ENCODE measurements at regions not wholly inside any gene's neighbourhood (a gene's known extent, or its start where the extent isn't known, plus 50 kb on each side); places are given as distances from the start of the nearest gene placed in this dataset.
A peak's percentile ranks its signal among the peaks of the same experiment; 100 is the strongest.
"Not testable (repeated sequence)": the region's sequence is repeated elsewhere in the genome, so short reads cannot be mapped to it uniquely, and the experiment has no call there.

GRCh38 chrX:39688576-39689375, 409.0 kb downstream of the BCOR start:
- peak; percentile 79 for ATAC-seq

GRCh38 chrX:39689376-39690104, 408.2 kb downstream of the BCOR start:
- ATAC-seq = no peak

- ATAC-seq = no peak
Observed at GRCh38 chrX:39690541-39691415, 407.0 kb downstream of the BCOR start.

- ATAC-seq = no peak
Observed at GRCh38 chrX:39691724-39692123, 406.0 kb downstream of the BCOR start.

DNA sequence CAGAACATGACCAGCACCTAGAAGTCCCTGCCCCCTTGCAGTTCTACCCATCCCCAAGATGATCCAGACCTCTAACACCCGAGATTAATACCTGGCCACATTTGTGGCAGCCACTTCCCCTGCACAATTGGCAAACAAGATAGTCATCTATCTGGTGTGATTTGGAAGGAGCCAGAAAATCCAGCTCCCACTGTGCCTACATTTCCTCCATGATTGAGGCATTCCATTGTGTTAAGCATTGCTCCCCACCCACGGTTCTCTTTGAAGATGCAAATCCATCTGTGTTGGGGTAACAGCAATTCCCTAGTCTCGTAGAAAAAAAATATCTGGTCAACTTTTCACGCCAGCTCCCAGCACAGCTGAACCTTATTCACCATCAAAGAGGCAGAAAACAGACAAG, 405.0 kb downstream of the BCOR start:
- ATAC-seq = no peak

- no peak for ATAC-seq
Observed at GRCh38 chrX:39693298-39693697, 404.5 kb downstream of the BCOR start.

- not testable (repeated sequence) for ATAC-seq
Observed at GRCh38 chrX:39702636-39703035, 395.1 kb downstream of the BCOR start.

DNA sequence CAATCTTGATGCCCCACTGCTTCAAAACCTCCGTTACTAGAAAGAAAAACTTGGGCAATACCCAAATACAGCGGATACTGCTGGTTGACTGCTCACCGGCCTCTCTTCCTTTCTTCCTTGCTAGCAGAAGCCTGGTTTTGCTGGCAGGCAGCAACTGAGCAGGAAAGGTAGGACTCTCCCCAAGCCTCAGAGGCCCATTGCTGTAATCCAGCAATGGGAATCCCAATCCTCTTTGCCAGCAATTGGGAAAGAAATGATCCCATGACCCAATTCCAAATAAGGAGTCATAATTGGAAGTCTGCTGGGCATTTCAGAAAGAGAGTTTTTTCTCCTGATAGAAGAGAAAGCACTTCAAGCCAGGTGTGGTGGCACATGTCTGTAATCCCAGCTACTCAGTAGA, 394.5 kb downstream of the BCOR start:
- no peak for ATAC-seq

GRCh38 chrX:39704590-39704989, 393.2 kb downstream of the BCOR start:
- no peak for ATAC-seq

DNA sequence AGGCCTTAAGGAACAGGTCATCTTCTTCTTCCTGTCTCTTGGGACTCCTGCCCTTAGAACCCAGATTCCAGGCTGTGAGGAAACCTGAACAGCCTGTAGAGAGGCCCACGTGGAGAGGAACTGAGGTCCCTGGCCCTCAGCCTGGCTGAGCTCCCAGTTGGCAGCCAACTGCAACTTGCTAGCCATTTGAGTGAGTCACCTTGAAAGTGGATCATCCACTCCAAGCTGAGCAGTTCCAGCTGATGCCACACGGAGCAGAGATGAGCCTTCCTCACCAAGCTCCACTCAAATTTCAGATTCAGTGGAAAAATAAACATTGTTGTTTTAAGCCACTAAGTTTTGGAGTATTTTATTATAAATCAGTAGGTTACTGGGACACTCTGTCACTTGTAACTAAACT, 392.5 kb downstream of the BCOR start:
- peak; percentile 94 for ATAC-seq

GRCh38 chrX:39709364-39709763, 388.4 kb downstream of the BCOR start:
- ATAC-seq = no peak

DNA sequence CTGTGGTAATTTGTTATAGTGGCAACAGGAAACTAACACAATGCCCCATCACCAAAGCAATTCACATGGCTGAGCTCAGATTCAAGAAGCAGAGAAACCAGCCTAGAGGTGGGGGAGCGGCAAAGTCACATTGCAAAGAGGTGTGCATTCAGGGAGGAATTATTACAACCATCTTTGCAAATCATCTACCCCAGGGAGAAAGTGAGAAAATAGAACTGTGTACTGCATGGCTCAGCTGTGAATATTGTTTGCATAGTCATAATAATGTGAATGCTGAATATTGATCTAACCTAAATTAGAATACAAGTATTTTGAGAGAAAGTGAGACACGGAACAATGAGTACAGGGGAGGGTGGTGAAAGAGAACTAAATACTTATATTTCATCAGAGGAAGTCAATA, 387.9 kb downstream of the BCOR start:
- no peak for ATAC-seq

GRCh38 chrX:39710776-39711175, 387.0 kb downstream of the BCOR start:
- no peak for ATAC-seq

GRCh38 chrX:39714471-39714870, 383.3 kb downstream of the BCOR start:
- no peak for ATAC-seq

- ATAC-seq = no peak
Observed at GRCh38 chrX:39716401-39716800, 381.4 kb downstream of the BCOR start.

DNA sequence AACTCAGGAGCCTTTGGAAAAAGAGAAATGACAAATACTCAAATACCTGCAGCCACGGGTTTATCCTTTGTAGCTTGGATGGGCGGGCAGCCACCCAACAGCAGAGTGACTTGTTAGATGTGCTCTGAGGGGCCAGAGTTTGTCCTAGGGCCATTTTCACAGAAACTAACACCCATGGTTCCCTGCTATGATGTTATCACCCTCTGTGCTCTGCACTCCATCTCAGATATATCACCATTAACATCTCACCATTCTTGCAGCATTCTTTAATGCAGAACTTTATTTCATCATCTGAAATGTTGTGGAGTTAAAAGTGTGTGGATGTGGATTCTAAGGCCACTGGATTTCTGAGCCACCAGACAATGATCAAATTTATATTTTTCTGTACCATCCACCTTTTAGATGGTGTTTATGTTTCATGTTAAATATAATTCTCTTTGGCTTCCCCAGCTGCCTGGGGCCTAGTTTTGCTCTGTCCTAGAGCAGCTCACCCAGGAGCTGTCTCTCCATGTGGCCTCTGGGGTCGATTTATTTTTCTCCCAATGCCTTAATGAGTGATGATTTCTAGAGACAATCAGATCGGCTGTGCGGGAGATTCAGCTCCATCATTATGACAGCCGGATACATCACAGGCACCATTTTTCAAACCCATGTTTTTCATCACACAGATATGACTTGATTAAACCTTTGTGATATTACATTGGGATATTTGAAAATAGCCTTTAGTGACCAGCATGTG, 380.8 kb downstream of the BCOR start:
- no peak for ATAC-seq

- ATAC-seq = peak; percentile 89
Observed at GRCh38 chrX:39718981-39719380, 378.8 kb downstream of the BCOR start.

- ATAC-seq = no peak
Observed at GRCh38 chrX:39720945-39721344, 376.8 kb downstream of the BCOR start.

DNA sequence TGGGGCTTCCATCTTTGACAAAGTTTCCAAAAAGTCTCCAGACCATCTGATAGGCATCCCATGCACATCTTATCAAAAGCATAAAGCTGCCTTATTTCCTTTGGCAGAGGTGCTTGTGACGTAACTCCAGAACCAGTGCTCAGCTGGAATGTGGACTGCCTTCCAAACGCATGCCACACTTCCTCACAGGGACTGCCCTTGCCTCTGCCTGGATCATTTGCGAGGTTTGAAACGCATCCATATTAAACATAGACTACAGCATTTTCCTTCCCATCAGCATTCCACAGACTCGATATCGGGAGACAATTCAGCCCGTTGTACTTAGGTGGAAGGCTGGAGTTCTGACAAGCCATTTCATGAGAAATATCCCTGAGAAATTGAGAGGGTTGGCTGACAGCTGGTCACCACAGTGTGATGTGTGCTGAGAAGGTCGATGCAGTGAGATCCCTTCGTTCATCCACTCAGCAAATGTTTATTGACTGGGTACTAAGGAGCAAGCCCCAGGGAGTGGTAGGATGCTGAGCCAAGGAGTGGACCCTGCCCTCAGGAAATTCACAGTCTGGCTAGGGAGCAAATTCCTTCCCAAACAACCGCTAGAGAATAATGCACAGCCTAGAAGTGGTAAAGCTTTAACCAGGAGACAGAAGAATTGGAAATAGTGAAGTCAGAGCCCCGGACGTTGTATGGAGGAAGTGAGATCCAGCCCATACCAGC, 376.0 kb downstream of the BCOR start:
- no peak for ATAC-seq

DNA sequence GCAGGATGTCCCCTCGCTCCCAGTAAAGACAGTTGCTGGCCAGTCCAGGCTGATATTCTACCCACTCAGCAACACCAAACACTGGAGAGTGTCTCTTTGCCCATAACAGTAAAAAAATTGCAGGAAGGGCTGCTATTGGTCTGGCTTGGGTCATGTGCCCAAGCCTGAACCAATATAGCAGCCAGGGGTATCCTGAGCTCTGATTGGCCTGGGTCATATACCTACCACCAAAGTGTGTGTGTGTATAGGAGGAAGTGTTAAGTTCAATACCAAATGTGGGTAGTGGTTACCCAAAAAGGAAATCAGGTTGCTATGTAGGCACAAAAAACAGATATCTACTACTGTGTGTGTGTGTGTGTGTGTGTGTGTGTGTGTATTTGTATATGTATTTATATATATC, 373.2 kb downstream of the BCOR start:
- no peak for ATAC-seq

GRCh38 chrX:39725114-39725513, 372.6 kb downstream of the BCOR start:
- no peak for ATAC-seq

All from esophagus mucosa (tissue), 1 donor.